ENCODE measurements at regions not wholly inside any gene's neighbourhood (a gene's known extent, or its start where the extent isn't known, plus 50 kb on each side); places are given as distances from the start of the nearest gene placed in this dataset.

DNA sequence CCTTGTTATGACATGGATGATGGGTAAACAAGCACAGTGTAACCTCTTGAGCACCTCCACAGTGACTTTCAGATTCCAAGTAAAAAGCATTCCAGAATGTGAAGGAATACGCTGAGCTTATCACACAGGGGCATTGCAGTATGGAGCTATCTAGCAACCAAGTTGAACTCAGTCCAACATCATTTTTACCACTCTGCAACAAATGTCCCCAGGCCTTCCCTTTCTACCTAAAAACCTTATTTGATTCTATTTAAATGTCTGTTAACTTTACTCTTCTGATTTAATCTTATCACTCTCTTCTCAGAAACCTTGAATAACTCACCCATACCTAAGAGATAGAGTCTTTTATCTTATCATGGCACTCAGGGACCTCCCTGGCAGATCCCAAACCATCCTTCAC lies 195.8 kb upstream of the CDYL start:
- no peak overlapping the region for H3K4me3 ChIP-seq (ENCODE audit: low read depth, low read length)
- TF ChIP-seq, protein P1, sequence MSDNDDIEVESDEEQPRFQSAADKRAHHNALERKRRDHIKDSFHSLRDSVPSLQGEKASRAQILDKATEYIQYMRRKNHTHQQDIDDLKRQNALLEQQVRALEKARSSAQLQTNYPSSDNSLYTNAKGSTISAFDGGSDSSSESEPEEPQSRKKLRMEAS (IDR thresholded peaks at IDR 0.05; ENCODE audit: low read depth, low read length), result no peak
- TF ChIP-seq, protein P2, sequence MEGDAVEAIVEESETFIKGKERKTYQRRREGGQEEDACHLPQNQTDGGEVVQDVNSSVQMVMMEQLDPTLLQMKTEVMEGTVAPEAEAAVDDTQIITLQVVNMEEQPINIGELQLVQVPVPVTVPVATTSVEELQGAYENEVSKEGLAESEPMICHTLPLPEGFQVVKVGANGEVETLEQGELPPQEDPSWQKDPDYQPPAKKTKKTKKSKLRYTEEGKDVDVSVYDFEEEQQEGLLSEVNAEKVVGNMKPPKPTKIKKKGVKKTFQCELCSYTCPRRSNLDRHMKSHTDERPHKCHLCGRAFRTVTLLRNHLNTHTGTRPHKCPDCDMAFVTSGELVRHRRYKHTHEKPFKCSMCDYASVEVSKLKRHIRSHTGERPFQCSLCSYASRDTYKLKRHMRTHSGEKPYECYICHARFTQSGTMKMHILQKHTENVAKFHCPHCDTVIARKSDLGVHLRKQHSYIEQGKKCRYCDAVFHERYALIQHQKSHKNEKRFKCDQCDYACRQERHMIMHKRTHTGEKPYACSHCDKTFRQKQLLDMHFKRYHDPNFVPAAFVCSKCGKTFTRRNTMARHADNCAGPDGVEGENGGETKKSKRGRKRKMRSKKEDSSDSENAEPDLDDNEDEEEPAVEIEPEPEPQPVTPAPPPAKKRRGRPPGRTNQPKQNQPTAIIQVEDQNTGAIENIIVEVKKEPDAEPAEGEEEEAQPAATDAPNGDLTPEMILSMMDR (IDR thresholded peaks at IDR 0.05; ENCODE audit: low read depth, low read length), result no peak
- TF ChIP-seq POLR2A (IDR thresholded peaks at IDR 0.05; ENCODE audit: extremely low read depth, insufficient read length) (no peak), MYC (IDR thresholded peaks at IDR 0.05; ENCODE audit: low read depth, low read length) (no peak)
- DNase-seq (ENCODE audit: low read depth), result no peak

DNA sequence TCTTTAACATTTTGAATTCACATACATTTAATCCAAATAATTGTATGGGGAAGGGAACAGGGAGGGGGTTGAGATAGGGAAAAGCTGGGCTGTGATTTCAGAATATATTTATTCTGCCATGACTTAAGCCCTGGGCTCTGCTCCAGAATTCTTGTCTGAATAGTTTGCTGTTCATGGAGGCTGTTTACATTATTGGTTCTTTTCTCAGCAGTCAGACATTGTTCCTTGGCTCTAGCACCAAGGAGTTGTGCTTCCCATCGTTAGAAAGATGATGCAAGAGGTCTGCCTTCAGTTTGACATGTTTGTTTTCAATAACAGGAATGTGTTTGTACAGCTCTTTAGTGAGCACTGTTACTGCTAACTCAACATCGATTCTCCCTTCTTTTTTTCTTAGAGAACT lies 198.8 kb upstream of the CDYL start:
- no peak overlapping the region for H3K4me3 ChIP-seq (ENCODE audit: low read depth, low read length)
- TF ChIP-seq, protein P2 (IDR thresholded peaks at IDR 0.05; ENCODE audit: low read depth, low read length), result no peak
- TF ChIP-seq POLR2A (IDR thresholded peaks at IDR 0.05; ENCODE audit: extremely low read depth, insufficient read length) (no peak), MYC (IDR thresholded peaks at IDR 0.05; ENCODE audit: low read depth, low read length) (no peak)
- TF ChIP-seq, protein P1 (IDR thresholded peaks at IDR 0.05; ENCODE audit: low read depth, low read length), result no peak
- DNase-seq (ENCODE audit: low read depth), result no peak

DNA sequence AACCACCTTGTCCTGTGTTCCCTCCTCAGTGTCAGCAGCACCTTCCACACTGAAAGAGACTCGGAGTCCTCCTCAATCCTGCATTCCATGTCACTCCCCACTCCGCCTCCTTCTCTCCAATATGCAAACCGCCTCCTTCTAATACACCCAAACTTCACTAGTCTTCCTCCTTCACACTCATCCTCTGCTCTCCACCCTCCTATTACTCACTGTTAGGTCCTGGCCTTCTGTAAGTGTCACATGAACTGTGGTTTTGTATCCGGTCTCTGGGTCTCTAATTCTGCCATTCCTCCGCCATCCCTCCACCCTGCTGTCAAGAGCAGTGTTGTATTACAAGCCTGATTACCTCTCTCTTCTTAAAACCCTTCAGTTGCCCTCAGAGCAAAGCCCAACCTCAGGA lies 200.5 kb upstream of the CDYL start:
- TF ChIP-seq, protein P2 (IDR thresholded peaks at IDR 0.05; ENCODE audit: low read depth, low read length), result no peak
- TF ChIP-seq, protein P1 (IDR thresholded peaks at IDR 0.05; ENCODE audit: low read depth, low read length), result no peak
- TF ChIP-seq MYC (IDR thresholded peaks at IDR 0.05; ENCODE audit: low read depth, low read length) (no peak), POLR2A (IDR thresholded peaks at IDR 0.05; ENCODE audit: extremely low read depth, insufficient read length) (no peak)
- DNase-seq (ENCODE audit: low read depth), result no peak
- no peak overlapping the region for H3K4me3 ChIP-seq (ENCODE audit: low read depth, low read length)

DNA sequence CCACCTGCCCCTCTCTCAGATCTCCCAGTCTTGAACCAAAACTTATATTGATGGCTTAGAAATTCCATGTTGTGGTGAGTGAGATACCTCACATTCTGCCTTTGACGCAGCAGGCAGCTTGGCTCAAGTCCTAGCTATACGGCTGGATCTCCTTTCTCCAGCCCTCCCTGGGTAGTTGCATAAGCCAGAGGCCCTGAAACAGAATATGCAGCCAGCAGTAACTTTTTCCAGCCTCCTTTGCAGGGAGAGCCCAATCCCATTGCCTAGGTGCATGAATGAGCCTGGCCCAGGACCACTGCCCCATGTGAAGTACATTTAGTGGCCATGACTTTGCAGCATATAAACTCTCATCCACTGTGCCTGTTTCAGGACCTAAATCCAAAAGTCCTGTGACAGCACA lies 202.2 kb upstream of the CDYL start:
- no peak for DNase-seq (ENCODE audit: low read depth)
- TF ChIP-seq, protein P2 (IDR thresholded peaks at IDR 0.05; ENCODE audit: low read depth, low read length), result no peak
- no peak for TF ChIP-seq POLR2A (IDR thresholded peaks at IDR 0.05; ENCODE audit: extremely low read depth, insufficient read length)
- TF ChIP-seq, protein P1 (IDR thresholded peaks at IDR 0.05; ENCODE audit: low read depth, low read length), result no peak
- no peak overlapping the region for H3K4me3 ChIP-seq (ENCODE audit: low read depth, low read length)

DNA sequence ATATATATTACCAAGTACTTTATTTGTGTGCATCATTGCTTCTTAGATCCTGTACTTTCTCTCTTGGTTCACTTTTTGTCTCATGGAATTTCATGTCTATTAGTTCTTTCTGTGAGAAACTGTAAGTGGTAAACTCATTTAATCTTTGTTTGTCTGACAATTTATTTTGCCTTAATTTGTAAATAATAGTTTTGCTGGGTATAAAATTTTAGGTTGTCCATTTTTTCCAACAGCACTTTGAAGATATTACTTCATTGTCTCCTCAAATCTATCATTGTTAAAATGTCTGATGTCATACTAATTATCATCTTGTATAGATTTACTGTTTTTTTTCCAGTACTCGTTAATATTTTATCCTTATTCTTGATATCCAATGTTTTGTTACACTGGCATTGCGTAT lies 205.2 kb upstream of the CDYL start:
- DNase-seq (ENCODE audit: low read depth), result no peak
- TF ChIP-seq, protein P2 (IDR thresholded peaks at IDR 0.05; ENCODE audit: low read depth, low read length), result no peak
- TF ChIP-seq, protein P1 (IDR thresholded peaks at IDR 0.05; ENCODE audit: low read depth, low read length), result no peak
- TF ChIP-seq POLR2A (IDR thresholded peaks at IDR 0.05; ENCODE audit: extremely low read depth, insufficient read length), result no peak
- no peak for TF ChIP-seq MYC (IDR thresholded peaks at IDR 0.05; ENCODE audit: low read depth, low read length)

DNA sequence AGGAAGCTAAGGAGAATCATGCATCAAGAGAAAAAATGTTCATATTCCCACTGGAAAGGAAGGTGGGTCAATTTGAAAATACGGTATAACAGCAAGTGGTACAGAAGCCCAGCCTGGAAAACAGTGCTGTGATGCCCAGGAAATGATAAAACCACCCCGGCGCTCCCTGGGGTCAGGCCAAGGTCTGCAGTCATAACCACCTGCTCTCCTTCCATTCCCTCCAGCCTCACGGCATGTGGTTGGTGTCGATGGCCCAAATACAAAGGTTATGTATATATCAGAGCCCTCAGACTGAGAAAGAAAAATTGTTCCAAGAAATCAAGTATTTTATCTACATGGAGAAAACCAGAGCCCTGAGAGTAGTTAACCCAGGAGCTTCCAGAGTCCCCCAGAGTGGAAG lies 208.1 kb upstream of the CDYL start:
- TF ChIP-seq, protein P1 (IDR thresholded peaks at IDR 0.05; ENCODE audit: low read depth, low read length), result no peak
- TF ChIP-seq, protein P2 (IDR thresholded peaks at IDR 0.05; ENCODE audit: low read depth, low read length), result no peak
- TF ChIP-seq MYC (IDR thresholded peaks at IDR 0.05; ENCODE audit: low read depth, low read length) (no peak), POLR2A (IDR thresholded peaks at IDR 0.05; ENCODE audit: extremely low read depth, insufficient read length) (no peak)
- H3K4me3 ChIP-seq (ENCODE audit: low read depth, low read length), result no peak overlapping the region
- no peak for DNase-seq (ENCODE audit: low read depth)

More for the DNA sequence above, 205.2 kb upstream of the CDYL start:
- no peak overlapping the region for H3K4me3 ChIP-seq (ENCODE audit: low read depth, low read length)
